ENCODE measurements at regions not wholly inside any gene's neighbourhood (a gene's known extent, or its start where the extent isn't known, plus 50 kb on each side); places are given as distances from the start of the nearest gene placed in this dataset.
"Not testable (repeated sequence)": the region's sequence is repeated elsewhere in the genome, so short reads cannot be mapped to it uniquely, and the experiment has no call there.

DNA sequence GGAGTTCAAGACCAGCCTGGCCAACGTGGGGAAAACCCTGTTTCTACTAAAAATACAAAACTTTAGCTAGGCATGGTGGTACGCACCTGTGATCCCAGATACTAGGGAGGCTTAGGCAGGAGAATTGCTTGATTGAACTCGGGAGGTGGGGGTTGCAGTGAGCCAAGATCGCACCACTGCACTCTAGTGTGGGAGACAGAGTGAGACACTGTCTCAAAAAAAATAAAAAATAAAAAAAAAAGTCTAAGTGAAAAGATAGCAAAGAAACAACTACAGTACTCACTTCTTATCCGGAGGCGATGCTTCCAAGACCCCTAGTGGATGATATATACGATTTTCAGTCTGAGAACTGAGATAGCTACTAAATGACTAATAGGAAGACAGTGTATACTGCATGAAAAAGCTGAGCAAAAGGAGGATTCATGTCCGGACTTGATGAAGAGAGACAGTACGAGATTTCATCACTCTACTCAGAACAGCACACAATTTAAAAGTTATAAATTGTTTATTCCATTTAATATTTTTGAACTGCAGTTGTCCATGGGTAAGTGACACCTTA, 138.7 kb upstream of the GOLGA6L6 start:
- DNase-seq (ENCODE audit: low read depth) = not testable (repeated sequence)

- no peak for DNase-seq (ENCODE audit: low read depth)
Measured at GRCh38 chr15:20672470-20672869, 130.9 kb upstream of the GOLGA6L6 start.

GRCh38 chr15:20671675-20672074, 130.1 kb upstream of the GOLGA6L6 start:
- DNase-seq (ENCODE audit: low read depth) = no peak

GRCh38 chr15:20666410-20666809, 124.8 kb upstream of the GOLGA6L6 start:
- not testable (repeated sequence) for DNase-seq (ENCODE audit: low read depth)

DNA sequence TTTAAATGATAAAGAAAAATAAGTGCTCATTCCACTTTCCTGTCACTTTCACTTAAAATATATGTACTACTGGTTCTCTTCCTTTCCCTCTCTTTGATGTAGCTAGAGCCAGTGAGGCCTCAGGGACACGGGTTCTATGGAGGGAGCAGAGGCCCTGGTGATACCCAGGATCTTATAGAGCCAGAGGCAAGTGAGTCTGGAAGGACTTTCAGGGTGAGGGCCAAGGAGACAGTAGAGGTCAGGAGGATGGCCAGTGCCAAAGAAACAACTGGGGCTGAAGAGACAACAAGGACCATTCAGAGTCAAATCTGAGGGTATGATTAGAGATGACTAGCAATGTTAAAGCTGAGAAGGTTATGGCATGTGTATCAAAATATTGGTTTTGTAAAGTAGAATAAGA, 124.1 kb upstream of the GOLGA6L6 start:
- DNase-seq (ENCODE audit: low read depth) = no peak

DNA sequence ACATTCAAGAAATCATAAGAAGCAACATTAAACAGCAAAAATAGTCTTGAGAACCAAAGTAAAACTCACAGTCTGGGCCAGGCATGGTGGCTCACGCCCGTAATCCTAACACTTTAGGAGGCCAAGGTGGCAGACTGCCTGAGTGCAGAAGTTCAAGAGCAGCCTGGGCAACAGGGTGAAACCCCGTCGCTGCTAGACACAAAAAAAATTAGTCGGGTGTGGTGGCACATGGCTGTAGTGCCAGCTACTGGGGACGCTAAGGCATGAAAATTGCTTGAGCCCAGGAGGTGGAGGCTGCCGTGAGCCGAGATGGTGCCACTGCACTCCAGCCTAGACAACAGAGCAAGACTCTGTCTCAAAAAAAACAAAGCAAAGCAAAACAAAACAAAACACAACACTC, 117.7 kb upstream of the GOLGA6L6 start:
- DNase-seq (ENCODE audit: low read depth) = no peak

DNA sequence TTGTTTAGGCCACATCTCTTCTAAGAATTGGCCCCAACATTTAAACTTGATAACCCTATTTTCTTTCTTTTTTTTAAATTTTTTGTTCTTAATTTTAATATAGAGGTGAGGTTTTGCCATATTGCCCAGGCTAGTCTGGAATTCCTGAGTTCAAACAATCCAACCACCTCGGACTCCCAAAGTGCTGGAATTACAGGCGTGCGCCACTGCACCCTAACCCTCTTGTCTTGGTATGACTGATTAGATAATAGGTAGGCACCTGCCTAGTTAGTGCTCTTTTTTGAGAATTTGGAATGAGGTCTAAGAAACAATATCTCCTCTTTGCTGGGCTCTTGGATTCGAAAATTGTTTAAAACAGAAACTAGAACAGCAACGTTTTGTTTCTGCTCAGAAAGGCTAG, 116.4 kb upstream of the GOLGA6L6 start:
- DNase-seq (ENCODE audit: low read depth) = no peak

GRCh38 chr15:20657084-20657483, 115.5 kb upstream of the GOLGA6L6 start:
- no peak for DNase-seq (ENCODE audit: low read depth)

DNA sequence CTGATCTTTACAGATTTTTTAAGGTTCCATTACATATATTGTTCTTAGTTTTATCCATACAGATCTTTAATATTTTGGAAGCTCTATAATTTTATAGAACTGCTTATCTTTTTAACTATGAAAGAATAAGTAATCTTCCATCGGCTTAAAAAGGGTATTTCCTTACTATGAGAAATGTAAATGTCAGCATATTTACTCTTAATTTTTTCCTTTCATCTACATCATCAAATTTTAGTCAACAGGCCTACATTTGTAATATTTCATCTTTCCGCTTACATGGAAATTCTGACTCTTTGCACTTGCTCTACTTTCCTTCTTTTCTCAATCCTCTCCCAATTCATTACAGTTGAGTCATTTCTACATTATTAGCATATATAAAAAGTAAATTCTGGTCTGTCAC, 111.3 kb upstream of the GOLGA6L6 start:
- no peak for DNase-seq (ENCODE audit: low read depth)

DNA sequence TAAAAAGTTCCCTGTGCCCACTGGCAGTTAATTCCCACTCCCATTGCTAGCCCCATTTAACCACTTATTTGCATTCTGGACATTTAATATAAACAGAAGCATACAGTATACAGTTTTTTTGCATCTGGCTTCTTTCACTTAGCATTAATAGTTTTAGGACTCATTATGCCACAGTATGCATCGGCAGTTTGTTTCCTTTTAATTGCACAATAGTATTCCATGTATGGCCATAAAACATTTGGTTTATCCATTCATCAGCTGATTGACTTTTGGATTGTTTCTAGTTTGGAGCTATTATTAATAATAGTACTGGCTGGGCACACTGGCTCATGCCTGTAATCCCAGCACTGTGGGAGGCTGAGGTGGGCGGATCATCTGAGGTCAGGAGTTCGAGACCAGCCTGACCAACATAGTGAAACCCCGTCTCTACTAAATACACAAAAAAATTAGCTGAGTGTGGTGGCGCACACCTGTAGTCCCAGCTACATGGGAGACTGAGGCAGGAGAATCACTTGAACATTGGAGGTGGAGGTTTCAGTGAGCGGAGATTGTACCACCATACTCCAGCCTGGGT, 106.9 kb upstream of the GOLGA6L6 start:
- not testable (repeated sequence) for DNase-seq (ENCODE audit: low read depth)

- no peak for DNase-seq (ENCODE audit: low read depth)
Measured at GRCh38 chr15:20646529-20647142, 105.0 kb upstream of the GOLGA6L6 start.

- DNase-seq (ENCODE audit: low read depth) = peak; percentile 32
Measured at GRCh38 chr15:20645956-20646355, 104.4 kb upstream of the GOLGA6L6 start.

- no peak for DNase-seq (ENCODE audit: low read depth)
Measured at GRCh38 chr15:20644896-20645295, 103.3 kb upstream of the GOLGA6L6 start.

GRCh38 chr15:20643829-20644425, 102.3 kb upstream of the GOLGA6L6 start:
- DNase-seq (ENCODE audit: low read depth) = no peak

DNA sequence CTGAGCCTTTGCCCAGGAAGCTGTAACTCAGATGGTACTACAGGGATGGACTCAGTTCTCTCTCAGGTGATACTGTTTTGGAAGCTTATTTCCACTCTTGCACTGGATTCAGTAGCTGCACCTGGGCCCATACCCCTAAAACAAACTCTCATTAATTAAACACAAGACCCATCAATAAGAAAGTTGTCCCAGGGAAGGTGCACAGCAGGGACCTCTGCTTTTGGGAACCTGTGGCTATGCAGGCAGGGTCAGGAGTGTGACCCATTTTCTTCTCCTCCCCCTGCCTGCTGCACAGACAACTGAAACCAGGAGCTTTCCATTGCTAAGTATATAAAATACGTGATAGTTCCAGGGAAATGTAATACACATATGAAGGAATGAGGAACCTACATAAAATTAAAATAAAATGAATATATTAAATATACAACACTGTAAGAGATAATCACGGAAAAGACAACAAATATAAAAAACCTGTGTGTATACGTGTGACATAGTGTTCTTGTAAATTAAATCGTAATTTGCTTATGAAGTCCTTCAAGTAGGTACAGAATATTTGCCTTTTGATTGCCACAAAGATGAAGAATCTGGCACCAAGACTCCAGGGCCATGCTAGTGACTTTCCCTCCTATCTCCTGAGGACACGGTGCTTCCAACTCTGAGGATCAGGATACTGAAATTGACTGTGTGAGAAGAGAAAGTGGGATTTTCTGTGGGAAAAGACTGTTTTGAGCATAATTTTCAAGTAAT, 101.6 kb upstream of the GOLGA6L6 start:
- DNase-seq (ENCODE audit: low read depth) = no peak

DNA sequence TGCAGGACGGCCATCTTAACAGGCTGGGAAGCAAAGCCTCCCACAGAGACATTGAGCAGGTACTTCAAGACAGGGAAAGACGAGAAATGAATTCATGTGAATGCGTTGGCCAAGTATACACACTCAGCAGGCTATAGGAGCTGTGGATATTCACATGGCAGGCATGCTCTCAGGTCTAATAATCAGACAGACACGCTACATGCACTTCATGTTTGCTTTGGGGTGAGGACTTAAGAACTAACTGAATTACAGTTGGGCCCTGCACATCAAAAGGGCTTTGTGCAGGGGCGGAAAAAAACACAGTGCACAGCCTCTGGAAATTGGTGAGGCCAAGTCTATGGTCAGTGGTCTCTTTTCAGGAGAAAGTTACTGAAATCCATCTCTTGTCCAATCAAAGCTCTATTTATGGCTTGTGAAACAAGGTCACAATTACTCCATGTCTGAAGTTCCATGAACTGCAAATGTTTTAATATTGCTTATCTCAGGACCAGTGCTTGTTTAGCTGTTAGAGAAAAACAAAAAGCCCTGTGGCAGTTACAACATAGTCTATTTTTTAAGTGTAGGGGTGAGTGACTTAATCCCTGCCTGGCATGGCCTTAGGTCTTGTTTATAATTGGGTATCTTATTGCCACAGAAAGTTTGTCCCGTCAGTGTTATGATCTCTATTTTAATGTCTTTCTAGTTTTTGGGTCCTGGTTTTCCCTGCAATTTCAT, 100.6 kb upstream of the GOLGA6L6 start:
- no peak for DNase-seq (ENCODE audit: low read depth)

- DNase-seq (ENCODE audit: low read depth) = not testable (repeated sequence)
Measured at GRCh38 chr15:20640427-20640826, 98.8 kb upstream of the GOLGA6L6 start.

DNA sequence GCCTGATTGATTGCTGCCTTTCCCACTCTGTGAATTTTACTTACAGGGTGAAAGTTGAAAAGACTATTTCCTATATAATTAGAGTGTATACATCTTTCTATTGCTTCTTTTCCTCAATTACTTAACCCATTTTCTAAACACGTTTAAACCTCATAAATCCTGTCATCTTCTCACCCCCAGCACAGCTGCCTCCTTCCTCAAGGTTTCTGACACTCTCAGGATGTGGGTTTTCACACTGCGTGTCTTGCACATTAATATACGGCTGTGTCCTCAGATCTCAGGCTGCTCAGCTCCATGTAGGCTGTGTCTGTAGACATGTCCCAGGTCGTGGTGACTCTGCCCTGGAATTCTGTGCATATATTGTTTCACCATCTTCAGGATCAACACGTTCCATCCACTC, 97.6 kb upstream of the GOLGA6L6 start:
- DNase-seq (ENCODE audit: low read depth) = not testable (repeated sequence)

GRCh38 chr15:20637499-20637898, 95.9 kb upstream of the GOLGA6L6 start:
- DNase-seq (ENCODE audit: low read depth) = not testable (repeated sequence)

- not testable (repeated sequence) for DNase-seq (ENCODE audit: low read depth)
Measured at GRCh38 chr15:20629526-20629925, 87.9 kb upstream of the GOLGA6L6 start.

DNA sequence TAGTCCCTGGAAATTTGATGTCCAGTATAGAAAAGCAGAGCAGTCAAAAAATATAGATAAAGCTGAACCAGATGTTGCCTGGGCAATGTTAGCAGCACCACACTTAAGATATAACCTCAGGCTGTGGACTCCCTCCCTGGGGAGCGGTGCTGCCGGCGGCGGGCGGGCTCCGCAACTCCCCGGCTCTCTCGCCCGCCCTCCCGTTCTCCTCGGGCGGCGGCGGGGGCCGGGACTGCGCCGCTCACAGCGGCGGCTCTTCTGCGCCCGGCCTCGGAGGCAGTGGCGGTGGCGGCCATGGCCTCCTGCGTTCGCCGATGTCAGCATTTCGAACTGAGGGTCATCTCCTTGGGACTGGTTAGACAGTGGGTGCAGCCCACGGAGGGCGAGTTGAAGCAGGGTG, 86.9 kb upstream of the GOLGA6L6 start:
- DNase-seq (ENCODE audit: low read depth) = not testable (repeated sequence)
